ENCODE measurements at regions not wholly inside any gene's neighbourhood (a gene's known extent, or its start where the extent isn't known, plus 50 kb on each side); places are given as distances from the start of the nearest gene placed in this dataset.

DNA sequence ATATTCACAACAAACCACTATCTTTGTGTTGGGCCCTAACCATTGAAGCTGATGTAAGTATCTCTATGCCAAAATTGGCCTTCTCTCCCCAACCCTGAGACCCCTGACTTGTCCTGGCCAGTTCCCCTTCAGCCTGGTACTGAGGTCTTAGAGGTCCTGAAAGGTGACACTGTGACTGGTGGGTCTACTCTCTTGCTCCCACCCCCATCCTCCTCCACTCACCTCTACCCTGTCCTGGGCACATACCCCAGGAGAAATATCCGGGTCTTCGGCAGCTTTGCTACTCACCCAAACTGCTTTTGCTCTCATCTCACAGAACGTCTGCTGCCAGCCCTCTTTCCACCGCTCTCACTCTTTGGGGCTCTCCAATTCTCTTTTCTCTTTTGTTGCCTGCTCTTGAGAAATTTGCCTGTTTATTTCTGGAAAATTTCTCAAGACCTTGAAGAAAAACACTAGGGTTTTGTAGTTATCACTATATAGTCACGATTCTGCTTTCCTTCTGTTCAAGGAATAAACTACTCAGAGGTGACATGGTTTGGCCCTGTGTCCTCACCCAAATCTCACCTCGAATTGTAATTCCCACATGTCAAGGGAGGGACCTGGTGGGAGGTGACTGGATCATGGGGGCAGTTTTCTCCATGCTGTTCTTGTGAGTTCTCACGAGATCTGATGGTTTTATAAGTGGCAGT, 133.8 kb upstream of the PKDCC start:
- DNase-seq (ENCODE audit: low read depth), result no peak

- DNase-seq (ENCODE audit: low read depth), result no peak
Observed at GRCh38 chr2:41914936-41915335, 132.9 kb upstream of the PKDCC start.

DNA sequence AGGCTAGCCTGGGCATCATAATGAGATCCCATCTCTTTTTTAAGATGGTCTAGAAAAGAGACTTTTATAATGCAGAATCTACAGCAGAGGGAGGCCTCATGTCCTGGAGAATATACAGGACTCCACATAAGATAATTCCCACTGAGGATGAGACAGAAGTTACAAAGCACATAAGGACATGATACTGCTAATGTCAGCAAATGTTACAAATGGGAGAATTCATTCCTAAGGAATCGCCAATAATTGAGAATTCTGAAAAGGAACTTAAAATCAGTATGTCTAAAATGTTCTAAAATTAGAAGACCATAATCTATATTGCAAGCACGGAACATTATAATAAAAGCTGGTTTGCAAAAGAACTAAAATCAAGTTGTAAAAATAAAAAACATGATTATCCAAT, 131.6 kb upstream of the PKDCC start:
- no peak for DNase-seq (ENCODE audit: low read depth)

DNA sequence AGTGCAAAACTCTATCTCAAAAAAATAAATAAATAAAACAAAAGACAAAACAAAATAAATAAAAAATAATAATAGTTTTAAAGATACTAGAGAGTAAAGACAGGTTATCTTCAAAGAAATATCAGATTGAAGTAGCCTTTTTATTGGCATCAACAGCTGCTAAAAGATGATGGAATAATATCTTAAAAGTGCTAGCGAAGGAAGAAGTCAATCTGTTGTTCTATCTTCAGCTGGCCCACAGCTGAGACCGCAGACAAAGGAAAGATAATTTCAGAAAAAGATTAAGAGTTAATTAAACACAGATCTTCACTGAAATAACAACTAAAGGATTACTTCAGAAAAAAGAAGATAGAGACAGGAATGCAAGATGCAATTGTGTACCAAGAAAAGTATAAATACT, 130.2 kb upstream of the PKDCC start:
- no peak for DNase-seq (ENCODE audit: low read depth)

DNA sequence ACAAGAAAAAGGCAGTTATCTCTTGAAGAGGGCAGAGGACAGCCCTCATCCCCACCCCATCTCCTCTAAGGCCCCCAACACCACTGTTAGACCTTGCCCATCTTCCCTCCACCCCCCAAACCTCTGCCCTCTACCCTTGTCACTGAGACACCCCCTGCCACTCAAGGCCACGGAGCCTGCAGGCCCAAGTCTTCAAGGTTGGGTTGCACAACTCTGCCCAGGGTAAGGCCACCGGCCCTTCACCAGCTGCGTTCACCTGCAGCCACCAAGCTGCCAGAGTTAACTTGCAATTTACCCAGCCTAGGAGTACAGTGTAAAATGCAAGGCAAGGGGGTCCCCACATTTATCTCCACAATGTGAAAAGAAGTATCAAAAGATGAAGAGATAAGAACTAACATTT, 128.7 kb upstream of the PKDCC start:
- DNase-seq (ENCODE audit: low read depth), result no peak

DNA sequence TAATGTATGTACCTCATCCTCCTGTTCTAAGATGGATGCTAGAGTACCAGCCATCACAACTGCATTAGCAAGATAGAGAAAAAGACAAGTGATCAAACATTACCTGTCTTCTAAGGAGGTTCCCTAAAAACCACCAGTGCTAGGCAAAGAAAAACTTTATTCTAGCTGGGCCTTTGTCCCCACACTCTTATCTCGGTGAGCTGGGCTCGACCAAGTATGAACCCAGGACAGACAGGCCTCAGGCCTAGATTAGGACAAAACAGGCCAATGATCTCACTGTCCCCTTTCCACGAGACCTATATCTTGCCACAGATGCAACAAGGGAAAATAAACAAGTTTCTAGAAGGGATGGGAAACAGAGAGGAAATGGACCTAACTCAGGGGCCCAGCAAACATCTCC, 127.6 kb upstream of the PKDCC start:
- DNase-seq (ENCODE audit: low read depth), result no peak

GRCh38 chr2:41920812-41921211, 127.0 kb upstream of the PKDCC start:
- DNase-seq (ENCODE audit: low read depth), result no peak

DNA sequence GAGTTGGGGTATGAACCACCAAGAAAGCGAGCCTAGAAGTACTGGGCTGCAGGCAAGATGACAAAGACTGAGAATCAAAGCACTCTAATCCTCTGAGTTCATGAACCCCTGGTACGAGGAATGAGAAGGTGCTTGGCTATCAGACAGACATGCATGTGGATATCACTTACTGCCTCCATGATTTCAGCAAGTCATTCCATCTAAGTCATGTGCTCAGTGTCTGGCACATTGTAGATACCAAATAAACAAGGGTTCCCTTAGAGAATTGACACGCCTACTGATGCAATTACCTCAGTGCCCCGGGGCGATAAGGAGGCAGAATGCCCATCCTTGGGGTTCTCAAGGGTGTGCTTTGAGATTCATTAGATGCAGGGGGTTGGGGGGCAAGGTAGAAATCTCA, 125.6 kb upstream of the PKDCC start:
- DNase-seq (ENCODE audit: low read depth), result no peak

DNA sequence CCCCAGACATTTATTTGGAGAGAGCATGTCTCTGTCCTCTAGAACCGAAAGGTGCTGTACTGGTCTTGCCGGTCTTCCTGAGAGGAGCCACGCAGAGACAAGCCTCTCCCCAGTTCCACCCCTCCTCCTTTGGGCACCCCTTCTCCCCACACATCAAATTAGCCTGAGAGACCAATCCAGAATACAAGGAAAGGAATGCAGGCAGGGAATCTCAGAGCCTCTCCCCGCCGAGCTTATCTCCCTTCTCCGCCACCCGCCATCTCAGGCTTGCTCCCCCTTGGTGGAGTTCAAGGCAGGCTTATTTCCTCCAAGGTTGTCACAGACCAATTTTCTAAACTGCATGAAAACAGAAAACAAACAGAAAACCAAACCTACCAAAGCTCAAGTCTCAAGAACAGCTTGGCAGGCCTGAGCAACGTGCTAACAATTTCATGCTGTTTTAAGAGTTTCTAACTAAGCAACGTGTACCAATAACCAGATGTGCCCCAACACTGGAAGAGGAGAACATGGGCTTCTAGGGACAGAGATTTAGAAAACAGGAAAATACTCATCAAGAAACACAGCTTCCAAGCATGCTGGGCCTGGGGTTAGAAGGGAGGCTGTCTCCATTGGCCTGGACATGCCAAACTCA, 124.5 kb upstream of the PKDCC start:
- no peak for DNase-seq (ENCODE audit: low read depth)

GRCh38 chr2:41924024-41924423, 123.8 kb upstream of the PKDCC start:
- DNase-seq (ENCODE audit: low read depth), result no peak

DNA sequence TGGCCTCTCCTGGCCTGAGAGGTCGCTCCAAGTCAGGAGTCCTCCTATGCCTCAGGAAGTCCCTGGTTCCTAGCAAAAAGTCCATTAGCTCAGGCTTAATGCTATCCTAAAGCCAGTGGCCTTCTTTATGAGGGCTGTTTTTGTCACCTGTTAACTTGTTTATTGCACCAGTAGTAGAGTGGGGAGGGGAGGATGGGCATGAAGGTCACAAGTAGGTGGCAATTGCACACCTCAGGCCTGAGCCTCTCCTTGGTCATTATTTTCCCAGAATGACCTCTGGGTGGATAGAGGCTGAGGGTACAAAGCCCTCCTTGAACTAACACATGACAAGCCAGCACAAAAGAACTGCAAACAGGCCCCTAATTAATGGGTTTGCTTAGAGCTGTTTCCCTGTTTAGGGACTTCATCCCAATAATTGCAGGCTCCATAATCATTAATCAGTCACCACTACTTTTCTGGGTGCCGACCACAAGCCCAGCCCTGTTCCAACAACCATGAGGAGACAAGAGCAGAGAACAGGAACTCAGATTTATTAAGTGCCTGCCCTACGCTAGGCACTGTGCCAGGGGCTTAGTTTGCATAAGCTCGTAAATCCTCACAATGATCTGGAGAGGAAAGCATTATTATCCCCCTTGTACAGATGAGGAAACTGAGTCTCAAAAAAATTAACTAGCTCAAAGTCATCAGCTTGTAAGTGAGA, 123.0 kb upstream of the PKDCC start:
- no peak for DNase-seq (ENCODE audit: low read depth)

GRCh38 chr2:41925712-41926111, 122.1 kb upstream of the PKDCC start:
- no peak for DNase-seq (ENCODE audit: low read depth)

GRCh38 chr2:41926614-41927580, 120.9 kb upstream of the PKDCC start:
- no peak for DNase-seq (ENCODE audit: low read depth)

- DNase-seq (ENCODE audit: low read depth), result no peak
Observed at GRCh38 chr2:41927581-41928264, 120.1 kb upstream of the PKDCC start.

DNA sequence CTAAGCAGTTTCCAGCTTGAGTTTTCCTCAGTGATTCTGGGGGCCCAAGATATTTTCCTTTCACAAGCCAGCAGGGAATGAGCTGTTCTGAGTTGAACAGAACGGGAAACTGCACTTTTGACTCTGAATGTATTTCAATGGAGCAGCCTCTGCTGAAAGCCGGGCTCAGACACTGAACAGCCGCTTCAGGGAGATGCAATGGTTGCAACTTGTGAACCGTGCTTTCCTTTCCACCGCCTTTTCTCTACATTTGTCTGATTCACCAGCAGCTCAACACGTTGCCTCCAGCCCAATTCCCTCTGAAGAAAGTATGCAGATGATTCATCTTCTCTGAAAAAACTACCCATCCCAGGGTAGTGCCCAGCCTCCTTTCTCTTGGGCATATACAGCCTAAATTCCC, 119.3 kb upstream of the PKDCC start:
- DNase-seq (ENCODE audit: low read depth), result peak; percentile 49

- no peak for DNase-seq (ENCODE audit: low read depth)
Observed at GRCh38 chr2:41930807-41931566, 116.8 kb upstream of the PKDCC start.

DNA sequence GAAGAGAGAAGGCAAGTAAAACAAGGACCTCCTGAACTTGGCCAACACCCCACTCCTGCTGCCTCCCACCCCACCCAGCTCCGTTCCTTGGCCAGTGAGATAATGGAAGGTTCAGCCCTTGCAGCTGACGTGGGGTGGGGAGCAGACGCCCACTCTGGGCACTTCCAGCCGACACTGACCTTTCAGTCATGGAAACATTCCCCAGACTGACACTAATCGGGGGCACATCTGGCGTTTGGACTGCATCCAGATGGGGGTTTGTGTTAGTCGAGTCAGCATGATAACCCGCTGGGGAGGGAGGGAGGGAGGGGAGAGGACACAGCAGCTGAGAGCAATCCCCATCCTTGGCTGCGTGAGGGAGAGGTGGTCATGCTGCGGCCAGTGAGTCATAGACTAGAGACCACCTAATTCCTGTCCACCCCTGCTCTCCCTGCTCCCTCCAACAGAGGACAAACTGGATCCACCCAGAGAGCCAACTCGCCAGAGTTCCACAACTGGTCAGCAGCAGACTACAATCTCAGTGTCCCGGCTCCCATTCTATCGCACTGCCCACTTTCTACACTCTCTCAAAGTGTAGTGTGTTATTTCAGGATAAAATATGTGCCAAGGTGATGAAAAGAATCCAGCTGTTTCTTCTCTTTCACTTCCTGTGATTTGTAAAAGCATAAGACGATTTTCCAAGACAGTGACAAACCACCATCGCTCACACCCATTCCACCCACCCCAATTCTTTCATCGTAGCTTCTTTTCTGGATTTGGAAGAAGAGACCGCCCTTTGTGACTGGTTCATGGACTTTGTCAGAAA, 115.4 kb upstream of the PKDCC start:
- peak; percentile 79 for DNase-seq (ENCODE audit: low read depth)

GRCh38 chr2:41933046-41933420, 114.8 kb upstream of the PKDCC start:
- no peak for DNase-seq (ENCODE audit: low read depth)

DNA sequence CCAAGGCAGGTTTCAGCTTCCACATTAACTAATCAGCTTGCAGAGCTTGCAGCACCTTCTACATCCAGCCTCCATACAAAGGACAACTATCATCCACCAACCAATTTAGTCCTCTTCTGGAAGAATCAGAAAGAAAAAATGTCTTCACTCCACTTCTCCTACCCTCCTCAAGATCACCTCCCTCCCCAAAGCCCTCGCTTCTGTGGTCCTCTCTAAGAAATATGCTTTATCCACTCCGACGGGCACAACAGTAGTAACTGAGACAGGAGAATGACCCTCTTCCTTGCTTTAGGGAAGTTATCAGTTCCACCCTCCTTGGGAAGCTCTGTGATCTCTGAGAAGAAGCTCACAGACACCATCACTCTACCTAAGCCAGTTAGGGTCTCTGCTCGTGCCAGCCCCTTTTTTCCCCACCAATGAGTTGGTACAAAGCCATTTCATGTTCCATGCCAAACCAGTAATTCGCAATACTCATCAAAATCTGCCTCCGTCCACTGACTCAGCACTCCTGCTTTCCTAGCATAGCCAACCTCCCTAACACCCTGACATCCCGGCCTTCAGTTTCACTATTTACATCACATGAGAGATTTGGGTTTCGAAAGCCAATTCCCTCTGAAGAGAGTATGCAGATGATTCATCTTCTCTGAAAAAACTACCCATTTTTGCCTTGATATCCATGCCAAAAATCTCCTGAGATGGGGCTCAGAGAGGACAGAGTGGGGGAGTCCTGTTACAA, 114.1 kb upstream of the PKDCC start:
- DNase-seq (ENCODE audit: low read depth), result peak; percentile 83
